Hepatocyte (in vitro differentiated cells): ENCODE measurements at regions not wholly inside any gene's neighbourhood (a gene's known extent, or its start where the extent isn't known, plus 50 kb on each side); places are given as distances from the start of the nearest gene placed in this dataset.
"Not testable (repeated sequence)": the region's sequence is repeated elsewhere in the genome, so short reads cannot be mapped to it uniquely, and the experiment has no call there.

Experiments used
- DNase-seq: peaks from one replicate; pipeline ENCODE4 v3.0.0-alpha.2; 2016; ENCODE audit warnings: low spot score
- H2AFZ ChIP-seq: fragments of 200-600 bp; sonication (generic); 2 replicates; pipeline ENCODE4 v1.6.0; 2016; ENCODE audit warnings: antibody characterized with exemption, mild to moderate bottlenecking
- H3K27ac ChIP-seq: fragments of 200-600 bp; sonication (generic); 2 replicates; pipeline ENCODE4 v1.5.1; 2016; ENCODE audit warnings: mild to moderate bottlenecking
- H3K27me3 ChIP-seq: fragments of 200-600 bp; sonication (generic); 2 replicates; pipeline ENCODE4 v1.6.1; 2016
- H3K36me3 ChIP-seq: fragments of 200-600 bp; sonication (generic); replicated peaks from 2 replicates; pipeline ENCODE4 v1.5.1; 2016; ENCODE audit warnings: low read depth; ENCODE audit not compliant: insufficient read depth
- H3K4me1 ChIP-seq: fragments of 200-600 bp; sonication (generic); 2 replicates; pipeline ENCODE4 v1.5.1; 2016; ENCODE audit warnings: mild to moderate bottlenecking, moderate library complexity; ENCODE audit not compliant: insufficient read depth
- H3K4me2 ChIP-seq: fragments of 200-600 bp; sonication (generic); 2 replicates; pipeline ENCODE4 v1.6.0; 2016
- H3K4me3 ChIP-seq: fragments of 200-600 bp; sonication (generic); 2 replicates; pipeline ENCODE4 v1.5.1; 2016; ENCODE audit warnings: mild to moderate bottlenecking
- H3K79me2 ChIP-seq: fragments of 200-600 bp; sonication (generic); 2 replicates; pipeline ENCODE4 v1.6.0; 2017; ENCODE audit warnings: mild to moderate bottlenecking
- H3K9me2 ChIP-seq: fragments of 200-600 bp; sonication (generic); replicated peaks from 2 replicates; pipeline ENCODE4 v1.6.0; 2017; ENCODE audit warnings: mild to moderate bottlenecking; ENCODE audit not compliant: insufficient read depth
- H3K9me3 ChIP-seq: fragments of 200-600 bp; sonication (generic); 2 replicates; pipeline ENCODE4 v1.5.1; 2016; ENCODE audit warnings: low read depth, mild to moderate bottlenecking
- H4K20me1 ChIP-seq: fragments of 200-600 bp; sonication (generic); 2 replicates; pipeline ENCODE4 v1.6.0; 2016; ENCODE audit warnings: mild to moderate bottlenecking; ENCODE audit not compliant: insufficient read depth, poor library complexity, severe bottlenecking
- EZH2 ChIP-seq: fragments of 200-600 bp; sonication (generic); IDR thresholded peaks from 2 replicates; pipeline ENCODE4 v1.6.1; 2016; ENCODE audit warnings: antibody characterized with exemption, mild to moderate bottlenecking, borderline replicate concordance
- EZH2phosphoT487 ChIP-seq: fragments of 200-600 bp; sonication (generic); IDR thresholded peaks from one replicate; pipeline ENCODE4 v1.6.1; 2018; ENCODE audit warnings: antibody characterized with exemption, mild to moderate bottlenecking, low read depth, moderate library complexity; ENCODE audit not compliant: unreplicated experiment, severe bottlenecking
- WGBS: methylation state at CpG from one replicate; pipeline ENCODE4 v1.1.6; 2016; ENCODE audit warnings: low lambda C conversion rate; ENCODE audit errors: missing lambda C conversion rate; 5-methylcytosine and 5-hydroxymethylcytosine counted together
- TF ChIP-seq, protein P1 (sequence below): fragments of 200-600 bp; sonication (generic); IDR thresholded peaks from 2 replicates; pipeline ENCODE4 v1.5.1; 2016; ENCODE audit warnings: antibody characterized with exemption, mild to moderate bottlenecking; ENCODE audit not compliant: poor library complexity

DNA sequence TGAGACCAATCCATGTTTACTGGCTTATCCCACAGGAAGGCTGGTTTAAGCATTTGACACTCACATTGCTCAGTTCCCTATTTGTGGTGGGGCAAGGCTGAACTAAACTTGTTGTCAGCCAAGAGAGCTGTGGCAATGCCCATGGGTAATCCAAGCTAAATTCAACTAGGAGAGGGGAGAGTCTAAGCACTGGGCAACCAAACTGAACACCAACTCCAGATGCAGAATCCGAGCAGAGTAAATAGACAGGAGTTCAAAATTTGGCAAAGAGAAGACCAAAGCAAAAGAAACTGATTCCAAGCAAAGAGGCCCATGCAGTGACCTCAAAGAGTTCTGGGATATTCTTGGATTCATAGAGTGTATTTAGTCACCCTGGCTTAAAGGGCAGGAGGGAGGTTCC, 106.5 kb upstream of the NT5E start:
- TF ChIP-seq EZH2phosphoT487 = no peak
- no peak for TF ChIP-seq EZH2
- TF ChIP-seq, protein P1, sequence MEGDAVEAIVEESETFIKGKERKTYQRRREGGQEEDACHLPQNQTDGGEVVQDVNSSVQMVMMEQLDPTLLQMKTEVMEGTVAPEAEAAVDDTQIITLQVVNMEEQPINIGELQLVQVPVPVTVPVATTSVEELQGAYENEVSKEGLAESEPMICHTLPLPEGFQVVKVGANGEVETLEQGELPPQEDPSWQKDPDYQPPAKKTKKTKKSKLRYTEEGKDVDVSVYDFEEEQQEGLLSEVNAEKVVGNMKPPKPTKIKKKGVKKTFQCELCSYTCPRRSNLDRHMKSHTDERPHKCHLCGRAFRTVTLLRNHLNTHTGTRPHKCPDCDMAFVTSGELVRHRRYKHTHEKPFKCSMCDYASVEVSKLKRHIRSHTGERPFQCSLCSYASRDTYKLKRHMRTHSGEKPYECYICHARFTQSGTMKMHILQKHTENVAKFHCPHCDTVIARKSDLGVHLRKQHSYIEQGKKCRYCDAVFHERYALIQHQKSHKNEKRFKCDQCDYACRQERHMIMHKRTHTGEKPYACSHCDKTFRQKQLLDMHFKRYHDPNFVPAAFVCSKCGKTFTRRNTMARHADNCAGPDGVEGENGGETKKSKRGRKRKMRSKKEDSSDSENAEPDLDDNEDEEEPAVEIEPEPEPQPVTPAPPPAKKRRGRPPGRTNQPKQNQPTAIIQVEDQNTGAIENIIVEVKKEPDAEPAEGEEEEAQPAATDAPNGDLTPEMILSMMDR = no peak
- H4K20me1 ChIP-seq = no peaks in the 10 kb centered on the region
- no peaks in the 10 kb centered on the region for H3K4me1 ChIP-seq
- no peak overlapping the region for H2AFZ ChIP-seq
- H3K36me3 ChIP-seq = no peaks in the 10 kb centered on the region
- no peaks in the 10 kb centered on the region for H3K9me2 ChIP-seq
- no peak overlapping the region for H3K4me3 ChIP-seq
- no peak overlapping the region for H3K27ac ChIP-seq
- WGBS = 96% methylated on average over 1 of the region's 1 CpG
- no peak for DNase-seq
- H3K79me2 ChIP-seq = no peaks in the 10 kb centered on the region
- H3K27me3 ChIP-seq = no peaks in the 10 kb centered on the region
- H3K4me2 ChIP-seq = no peak overlapping the region
- H3K9me3 ChIP-seq = no peaks in the 10 kb centered on the region

DNA sequence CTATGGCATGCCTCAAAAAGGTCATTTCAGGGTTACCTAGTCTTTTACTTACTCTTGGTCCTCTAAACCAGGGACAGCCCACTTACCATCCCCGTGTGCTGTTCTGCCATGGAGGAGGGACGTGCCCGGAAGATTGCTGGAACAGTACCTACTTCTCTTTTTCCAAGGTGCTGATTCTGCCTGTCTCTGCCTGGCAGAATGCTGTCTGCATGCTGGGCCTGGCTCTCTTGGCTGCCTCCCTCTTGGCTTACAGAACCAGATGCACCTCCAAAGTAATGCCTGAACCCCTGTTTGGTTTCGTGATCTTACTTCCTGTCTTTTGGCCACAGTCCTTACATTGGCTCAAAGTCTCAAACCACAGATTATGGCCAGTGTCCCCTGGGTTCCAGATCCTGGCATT, 120.7 kb upstream of the NT5E start:
- no peak for DNase-seq

DNA sequence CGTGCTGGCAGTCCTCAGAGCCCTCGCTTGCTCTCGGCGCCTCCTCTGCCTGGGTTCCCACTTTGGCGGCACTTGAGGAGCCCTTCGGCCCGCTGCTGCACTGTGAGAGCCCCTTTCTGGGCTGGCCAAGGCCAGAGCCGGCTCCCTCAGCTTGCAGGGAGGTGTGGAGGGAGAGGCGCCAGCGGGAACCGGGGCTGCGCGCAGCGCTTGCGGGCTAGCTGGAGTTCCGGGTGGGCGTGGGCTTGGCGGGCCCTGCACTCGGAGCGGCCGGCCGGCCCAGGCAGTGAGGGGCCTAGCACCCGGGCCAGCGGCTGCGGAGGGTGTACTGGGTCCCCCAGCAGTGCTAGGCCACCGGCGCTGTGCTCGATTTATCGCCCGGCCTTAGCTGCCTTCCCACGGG, 124.1 kb upstream of the NT5E start:
- not testable (repeated sequence) for H3K9me2 ChIP-seq, H4K20me1 ChIP-seq, H3K4me2 ChIP-seq, H3K4me3 ChIP-seq, DNase-seq, H3K27ac ChIP-seq, H3K79me2 ChIP-seq, H3K4me1 ChIP-seq, H3K27me3 ChIP-seq, H2AFZ ChIP-seq, H3K36me3 ChIP-seq, H3K9me3 ChIP-seq
- 97% methylated on average over 24 of the region's 31 CpGs for WGBS

More for the DNA sequence above, 120.7 kb upstream of the NT5E start:
- Histone ChIP-seq H4K20me1 (no peaks in the 10 kb centered on the region), H3K4me3 (no peak overlapping the region), H3K9me3 (no peaks in the 10 kb centered on the region), H3K79me2 (no peaks in the 10 kb centered on the region), H3K27ac (no peak overlapping the region), H3K4me2 (no peak overlapping the region), H3K4me1 (no peaks in the 10 kb centered on the region), H3K9me2 (no peaks in the 10 kb centered on the region), H3K27me3 (peaks cover 4% of the 10 kb centered on the region), H3K36me3 (no peaks in the 10 kb centered on the region), H2AFZ (no peak overlapping the region)
- TF ChIP-seq EZH2phosphoT487 = no peak
- TF ChIP-seq, protein P1 = no peak
- TF ChIP-seq EZH2 = no peak
- 89% methylated on average over 4 of the region's 4 CpGs for WGBS

DNA sequence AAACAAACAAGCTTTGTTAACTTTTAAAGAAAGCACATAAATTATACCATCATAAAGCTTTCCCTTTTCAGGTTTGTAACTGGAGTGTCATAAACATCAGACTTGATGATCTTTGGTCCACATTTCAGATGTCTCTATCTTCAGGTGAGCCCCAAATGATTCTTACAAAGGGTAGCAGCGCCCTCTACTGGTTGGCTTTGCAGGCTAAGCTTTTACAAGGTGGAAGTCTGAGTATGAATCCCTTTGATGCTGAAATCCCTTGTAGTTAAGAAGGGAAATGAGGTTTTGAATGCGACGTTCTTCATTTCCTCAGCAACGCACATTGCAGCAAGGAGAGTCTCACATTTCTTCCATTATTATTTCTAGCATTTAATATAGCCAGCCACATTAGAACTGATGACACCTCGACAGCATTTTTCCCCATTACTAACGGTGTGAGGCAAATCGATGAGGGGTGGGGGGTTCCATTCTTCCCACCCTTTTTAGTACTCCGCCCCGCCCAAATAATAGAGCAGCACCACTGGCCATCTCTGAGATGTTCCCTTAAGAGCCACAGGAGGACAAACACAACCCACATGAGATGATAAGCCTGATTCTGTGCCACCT, 126.3 kb upstream of the NT5E start:
- Histone ChIP-seq H3K9me3 (no peaks in the 10 kb centered on the region), H3K79me2 (no peaks in the 10 kb centered on the region), H3K27ac (no peak overlapping the region), H3K9me2 (no peaks in the 10 kb centered on the region), H2AFZ (no peak overlapping the region), H3K4me2 (no peak overlapping the region), H4K20me1 (no peaks in the 10 kb centered on the region), H3K4me3 (no peak overlapping the region), H3K36me3 (no peaks in the 10 kb centered on the region), H3K4me1 (no peaks in the 10 kb centered on the region), H3K27me3 (peaks cover 4% of the 10 kb centered on the region)
- WGBS = 33% methylated on average over 9 of the region's 9 CpGs
- peak; percentile 94 for DNase-seq
- TF ChIP-seq, protein P1 = peak; percentile 93
- TF ChIP-seq EZH2phosphoT487 (peak; percentile 48), EZH2 (no peak)
